OCI-LY7 (cell line): ENCODE measurements at regions not wholly inside any gene's neighbourhood (a gene's known extent, or its start where the extent isn't known, plus 50 kb on each side); places are given as distances from the start of the nearest gene placed in this dataset.

ENCODE experiments used
- EZH2phosphoT487 ChIP-seq: fragments of 200-600 bp; sonication (generic); IDR thresholded peaks from 2 replicates; pipeline ENCODE4 v1.6.1; 2018; ENCODE audit warnings: low read depth, borderline replicate concordance, mild to moderate bottlenecking, mixed run types, antibody characterized with exemption, low read length, moderate library complexity, mixed read lengths
- TF ChIP-seq, protein P1 (sequence below): fragments of 200-600 bp; sonication (generic); conservative IDR thresholded peaks from 2 replicates; pipeline ENCODE4 v1.5.1; 2014; ENCODE audit warnings: mild to moderate bottlenecking, antibody characterized with exemption, low read length, moderate library complexity, mixed read lengths

DNA sequence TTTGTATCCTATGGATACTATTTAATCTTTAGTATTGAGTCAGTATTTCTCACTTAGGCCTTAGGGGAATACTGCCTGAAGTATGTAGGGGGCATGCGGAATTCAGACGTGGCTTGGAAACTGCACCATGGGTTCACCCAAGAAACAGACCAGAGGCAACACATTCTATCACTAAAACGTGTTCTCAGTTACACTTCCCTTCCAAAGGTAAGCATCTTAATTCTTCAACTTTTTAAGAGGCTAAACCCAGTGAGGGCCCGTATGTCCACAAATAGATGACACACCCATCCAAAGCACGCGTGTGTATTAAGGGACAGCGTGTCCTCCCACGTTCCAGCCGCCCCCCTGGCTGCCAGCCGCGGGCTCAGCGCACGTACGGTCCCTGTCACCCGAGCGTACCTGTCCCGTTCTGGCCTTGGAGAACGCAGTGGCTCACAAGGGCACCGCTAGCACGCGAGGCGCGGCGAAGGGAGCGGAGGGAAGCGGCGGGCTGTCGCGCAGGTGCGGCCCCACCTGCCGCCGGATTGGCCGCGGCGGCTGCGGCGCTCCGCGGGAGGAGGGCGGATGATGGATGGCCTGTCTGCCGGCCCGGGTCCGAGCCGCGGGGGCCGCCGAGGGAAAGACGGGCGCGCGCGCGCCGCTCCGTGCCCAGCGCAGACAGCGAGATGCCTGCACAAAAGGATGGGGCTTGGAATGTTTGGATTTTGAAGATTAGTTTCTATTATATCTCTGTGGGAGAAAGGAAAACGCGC, 1003.9 kb upstream of the NR2F2 start:
- TF ChIP-seq, protein P1, sequence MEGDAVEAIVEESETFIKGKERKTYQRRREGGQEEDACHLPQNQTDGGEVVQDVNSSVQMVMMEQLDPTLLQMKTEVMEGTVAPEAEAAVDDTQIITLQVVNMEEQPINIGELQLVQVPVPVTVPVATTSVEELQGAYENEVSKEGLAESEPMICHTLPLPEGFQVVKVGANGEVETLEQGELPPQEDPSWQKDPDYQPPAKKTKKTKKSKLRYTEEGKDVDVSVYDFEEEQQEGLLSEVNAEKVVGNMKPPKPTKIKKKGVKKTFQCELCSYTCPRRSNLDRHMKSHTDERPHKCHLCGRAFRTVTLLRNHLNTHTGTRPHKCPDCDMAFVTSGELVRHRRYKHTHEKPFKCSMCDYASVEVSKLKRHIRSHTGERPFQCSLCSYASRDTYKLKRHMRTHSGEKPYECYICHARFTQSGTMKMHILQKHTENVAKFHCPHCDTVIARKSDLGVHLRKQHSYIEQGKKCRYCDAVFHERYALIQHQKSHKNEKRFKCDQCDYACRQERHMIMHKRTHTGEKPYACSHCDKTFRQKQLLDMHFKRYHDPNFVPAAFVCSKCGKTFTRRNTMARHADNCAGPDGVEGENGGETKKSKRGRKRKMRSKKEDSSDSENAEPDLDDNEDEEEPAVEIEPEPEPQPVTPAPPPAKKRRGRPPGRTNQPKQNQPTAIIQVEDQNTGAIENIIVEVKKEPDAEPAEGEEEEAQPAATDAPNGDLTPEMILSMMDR: no peak
- no peak for TF ChIP-seq EZH2phosphoT487
